Left lobe of liver (tissue), 2 donors: ENCODE measurements at regions not wholly inside any gene's neighbourhood (a gene's known extent, or its start where the extent isn't known, plus 50 kb on each side); places are given as distances from the start of the nearest gene placed in this dataset.
A peak's percentile ranks its signal among the peaks of the same experiment; 100 is the strongest.
"Not testable (repeated sequence)": the region's sequence is repeated elsewhere in the genome, so short reads cannot be mapped to it uniquely, and the experiment has no call there.

Experiments
- ATAC-seq: fragments of 200-7000 bp; cut with Tn5 transposase; one replicate; pipeline ENCODE4 v1.9.1; 2020; ENCODE audit warnings: mild to moderate bottlenecking, moderate library complexity
- DNase-seq: peaks from one replicate; pipeline ENCODE4 v3.0.0-alpha.2; 2020; ENCODE audit warnings: low spot score
- donor health status: DM: no; HTN: no; CAD: no; lungs with moderate emphysema.
- donor health status: DM: no; HTN: yes; CAD: no.

DNA sequence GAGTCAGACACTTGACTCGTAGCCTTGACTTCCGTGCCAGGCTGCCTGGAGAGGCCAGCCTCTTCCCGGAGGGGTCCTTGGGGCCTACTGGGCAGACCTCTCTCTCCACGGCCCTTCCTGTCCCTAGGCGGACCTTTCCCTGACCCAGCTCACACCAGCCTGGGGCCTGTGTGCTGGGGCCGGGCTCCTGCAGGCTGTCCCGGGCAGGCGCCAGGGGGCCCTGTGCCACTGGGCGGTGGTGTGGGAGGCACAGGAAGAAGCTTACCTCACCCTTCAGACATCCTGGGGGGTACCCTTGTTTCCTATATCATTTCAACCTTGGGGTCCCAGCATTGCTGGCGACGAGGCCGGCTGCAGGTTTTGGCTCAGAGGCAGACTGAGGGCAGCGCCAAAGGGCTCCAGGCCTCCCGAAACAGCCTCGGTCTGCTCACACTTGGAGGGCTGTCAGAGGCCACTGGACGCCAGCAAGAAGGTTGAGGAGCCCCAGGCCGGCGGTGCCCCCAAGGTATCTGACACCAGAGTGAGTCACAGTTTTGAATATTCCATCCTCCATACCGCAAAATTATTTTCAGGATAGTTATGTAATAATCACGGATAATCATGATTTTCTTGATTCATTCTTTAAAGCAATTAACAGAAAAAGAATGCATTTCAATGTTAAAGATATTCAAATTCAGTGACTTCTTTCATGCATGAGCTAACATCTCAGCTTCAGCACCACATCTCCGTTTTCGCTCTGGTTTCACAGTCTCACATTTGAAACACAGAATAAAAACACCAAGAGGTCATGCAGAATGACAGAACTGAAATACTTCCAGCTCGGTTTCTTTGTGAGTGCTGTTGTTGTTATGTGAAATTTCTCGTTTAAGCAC lies 3967.6 kb upstream of the TPTE start:
- not testable (repeated sequence) for ATAC-seq, DNase-seq

DNA sequence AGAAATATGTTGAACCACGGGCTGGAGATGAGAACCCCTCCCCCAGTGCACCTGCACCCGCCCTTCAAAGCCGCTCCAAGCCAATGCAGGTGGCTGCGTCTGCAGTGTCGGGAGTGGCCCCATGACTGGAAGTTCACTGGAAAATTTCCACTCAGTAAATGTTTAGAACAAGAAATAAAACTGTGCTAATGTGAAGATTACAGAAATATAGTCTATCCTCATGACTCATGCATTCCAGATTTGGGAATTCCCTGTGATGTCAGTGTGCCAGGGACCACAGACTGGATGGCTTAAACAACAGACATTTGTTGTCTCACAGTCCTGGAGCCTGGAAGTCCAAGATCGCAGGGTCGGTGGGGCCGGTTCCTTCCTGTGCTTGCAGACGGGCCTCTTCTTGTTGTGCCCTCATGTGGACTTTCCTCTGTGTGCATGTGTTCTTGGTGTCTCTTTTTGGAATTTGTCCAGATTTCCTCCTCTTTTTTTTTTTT lies 3967.0 kb upstream of the TPTE start:
- not testable (repeated sequence) for ATAC-seq, DNase-seq

DNA sequence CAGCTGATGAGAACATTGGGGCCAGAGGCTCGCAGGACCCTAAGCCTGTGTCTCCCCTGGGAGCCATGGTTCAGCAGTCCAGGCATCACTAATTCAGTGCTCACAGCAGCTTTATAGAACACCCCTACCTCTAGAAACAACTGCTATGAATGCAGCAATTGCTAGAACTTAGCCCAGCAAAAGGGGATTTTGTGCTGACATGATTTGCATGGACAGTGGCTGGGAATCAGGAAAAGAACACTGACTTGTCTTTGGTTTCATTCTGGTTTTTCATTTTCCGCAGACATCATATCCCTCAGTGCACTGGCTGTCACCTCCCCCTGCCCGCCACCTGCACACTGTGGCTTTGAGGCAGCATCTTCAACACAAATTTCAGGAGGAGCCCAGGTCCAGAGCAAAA lies 3964.9 kb upstream of the TPTE start:
- not testable (repeated sequence) for ATAC-seq, DNase-seq

DNA sequence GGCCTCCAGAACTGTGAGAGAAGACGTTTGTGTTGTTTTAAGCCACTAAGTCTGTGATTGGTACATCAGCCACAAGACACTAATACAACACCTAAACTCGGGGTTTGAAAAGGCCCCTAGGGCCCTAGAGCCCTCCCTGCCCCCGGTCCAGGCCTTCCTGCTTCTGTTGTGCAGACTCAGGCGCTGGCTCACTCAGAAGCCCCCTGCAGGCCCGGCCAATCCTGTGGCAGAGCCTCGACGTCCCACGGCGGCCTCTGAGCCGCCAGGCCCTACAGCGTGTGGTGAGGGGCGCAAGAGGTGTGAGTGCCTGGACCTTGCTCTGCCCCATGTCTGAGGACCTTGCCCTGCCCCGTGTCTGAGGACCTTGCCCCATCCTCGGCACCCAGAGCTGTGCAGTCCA lies 3964.0 kb upstream of the TPTE start:
- not testable (repeated sequence) for DNase-seq, ATAC-seq

DNA sequence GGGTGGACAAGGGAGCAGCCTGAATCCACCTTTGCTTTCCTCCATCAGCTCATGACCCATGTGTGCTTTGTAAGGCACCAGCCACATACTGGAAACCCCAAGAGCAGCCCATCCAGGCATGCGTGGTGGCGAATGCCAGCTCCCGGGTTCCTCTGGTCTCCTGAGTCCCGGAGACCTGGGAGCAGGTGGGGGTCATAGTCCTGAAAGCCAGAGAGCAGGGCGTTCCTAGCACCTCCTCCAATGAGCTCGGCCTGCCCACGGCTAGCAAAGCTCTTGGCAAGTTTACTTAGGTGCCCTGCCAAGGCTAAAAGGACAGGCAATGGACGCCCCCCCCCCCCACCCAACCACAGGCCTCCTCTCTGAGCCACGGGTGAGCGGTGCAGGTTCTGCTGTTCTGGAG lies 3960.2 kb upstream of the TPTE start:
- DNase-seq: not testable (repeated sequence)
- peak; percentile 66 for ATAC-seq

DNA sequence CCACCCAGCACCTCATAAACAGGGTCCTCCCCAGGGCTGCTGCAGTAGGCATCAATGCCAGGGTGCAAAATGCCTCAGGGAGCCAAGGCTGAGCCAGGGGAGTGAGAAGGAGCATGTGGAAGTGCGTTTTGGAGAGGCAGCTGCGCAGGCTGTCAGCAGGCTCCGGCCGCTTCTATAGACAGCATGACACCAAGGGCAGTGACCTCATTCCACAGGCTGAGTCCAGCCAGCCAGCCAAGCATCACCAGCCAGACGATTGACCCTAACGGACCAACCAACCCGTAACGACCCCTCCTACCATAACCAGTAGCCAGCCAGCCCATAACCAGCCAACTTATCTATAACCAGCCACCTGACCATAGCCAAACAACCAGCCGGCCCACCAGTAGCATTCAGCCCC lies 3959.8 kb upstream of the TPTE start:
- DNase-seq: not testable (repeated sequence)
- peak; percentile 62 for ATAC-seq

DNA sequence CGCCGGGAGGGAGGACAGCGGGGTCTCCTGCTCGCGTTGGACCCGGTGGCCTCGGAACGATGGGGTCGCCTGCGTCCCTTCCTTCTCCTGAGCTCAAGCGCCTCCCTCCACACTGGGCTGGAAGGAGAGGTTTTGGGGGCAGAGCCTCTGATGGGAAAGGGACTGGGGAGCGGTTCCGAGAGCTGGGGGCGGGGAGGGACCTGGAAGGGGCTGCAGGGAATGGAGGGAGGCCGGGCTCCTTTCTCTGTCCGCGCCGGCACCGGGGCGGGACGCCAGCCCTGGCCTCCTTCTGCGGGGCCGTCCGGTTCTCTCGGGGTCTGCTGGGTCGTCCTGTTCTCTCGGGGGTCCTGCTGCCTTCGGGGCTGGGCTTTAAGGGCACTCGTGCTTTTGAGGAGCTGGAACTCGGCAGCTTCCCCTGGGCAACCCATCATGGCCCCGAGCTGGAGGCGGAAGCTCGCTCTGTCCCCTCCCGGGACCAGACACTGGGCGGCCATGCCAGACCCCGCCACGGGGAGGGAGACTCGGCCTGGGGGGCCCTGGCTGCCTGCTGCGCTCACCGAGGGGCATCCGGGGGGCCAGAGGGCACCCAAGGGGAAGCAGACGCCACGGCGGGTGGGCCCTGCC lies 3956.7 kb upstream of the TPTE start:
- not testable (repeated sequence) for DNase-seq, ATAC-seq

DNA sequence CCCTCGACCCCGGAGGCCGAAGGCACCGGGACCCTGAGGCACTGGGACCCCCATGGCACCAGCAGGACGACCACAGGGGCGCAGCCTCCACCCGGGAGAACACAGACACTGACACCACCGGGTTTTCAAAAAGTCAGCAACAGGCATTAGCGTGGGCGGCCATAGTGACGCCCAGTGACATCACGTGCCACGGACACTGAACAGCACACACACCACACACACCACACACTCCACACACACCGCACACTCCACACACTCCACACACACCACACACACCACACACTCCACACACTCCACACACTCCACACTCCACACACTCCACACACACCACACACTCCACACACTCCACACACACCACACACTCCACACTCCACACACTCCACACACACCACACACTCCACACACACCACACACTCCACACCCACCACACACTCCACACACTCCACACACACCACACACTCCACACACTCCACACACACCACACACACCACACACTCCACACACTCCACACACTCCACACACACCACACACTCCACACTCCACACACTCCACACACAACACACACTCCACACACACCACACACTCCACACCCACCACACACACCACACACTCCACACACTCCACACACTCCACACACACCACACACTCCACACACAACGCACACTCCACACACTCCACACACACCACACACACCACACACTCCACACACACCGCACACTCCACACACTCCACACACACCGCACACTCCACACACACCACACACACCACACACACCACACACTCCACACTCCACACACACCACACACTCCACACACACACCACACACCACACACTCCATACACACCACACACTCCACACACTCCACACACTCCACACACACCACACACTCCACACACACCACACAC lies 3955.9 kb upstream of the TPTE start:
- DNase-seq: peak; percentile 41
- peak; percentile 16 for ATAC-seq

DNA sequence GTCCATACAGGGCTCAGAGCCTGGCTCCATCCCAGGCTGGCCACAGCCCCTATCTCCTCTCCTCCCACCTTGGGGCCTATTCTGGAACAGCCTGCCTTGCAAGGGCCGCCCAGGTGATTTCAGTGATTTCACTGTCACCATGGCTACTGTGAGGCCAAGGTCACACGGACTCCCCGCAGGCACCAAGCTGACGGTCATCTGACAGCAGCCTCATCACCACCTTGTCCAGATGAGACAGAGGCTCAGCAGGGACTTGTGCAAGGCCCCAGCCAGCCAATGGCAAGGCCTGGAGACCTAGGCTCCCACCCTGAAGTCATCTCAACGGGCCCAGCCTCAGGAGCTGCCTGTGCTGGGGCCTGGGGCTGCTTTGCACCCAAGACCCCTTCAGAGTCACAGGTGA lies 3953.8 kb upstream of the TPTE start:
- not testable (repeated sequence) for ATAC-seq, DNase-seq

DNA sequence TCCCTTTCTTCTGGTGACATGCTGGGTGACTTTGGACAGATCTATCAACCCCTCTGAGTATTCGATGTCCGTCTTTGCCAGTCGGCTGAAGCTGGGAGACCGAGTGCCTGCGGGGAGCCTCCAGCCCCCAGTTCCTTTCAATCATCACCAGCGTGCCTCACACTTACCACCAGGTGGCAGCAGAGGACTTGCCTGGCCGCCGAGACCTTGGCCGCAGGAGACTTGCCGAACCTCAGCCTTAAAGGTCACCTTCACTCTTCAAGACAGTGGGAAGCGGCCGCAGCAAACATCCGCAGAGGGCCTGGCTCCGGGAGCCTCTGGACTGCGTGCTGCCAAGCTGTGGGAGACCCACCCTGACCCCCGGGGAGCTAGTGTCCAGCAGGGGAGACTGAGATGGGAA lies 3952.2 kb upstream of the TPTE start:
- not testable (repeated sequence) for DNase-seq
- peak; percentile 86 for ATAC-seq

DNA sequence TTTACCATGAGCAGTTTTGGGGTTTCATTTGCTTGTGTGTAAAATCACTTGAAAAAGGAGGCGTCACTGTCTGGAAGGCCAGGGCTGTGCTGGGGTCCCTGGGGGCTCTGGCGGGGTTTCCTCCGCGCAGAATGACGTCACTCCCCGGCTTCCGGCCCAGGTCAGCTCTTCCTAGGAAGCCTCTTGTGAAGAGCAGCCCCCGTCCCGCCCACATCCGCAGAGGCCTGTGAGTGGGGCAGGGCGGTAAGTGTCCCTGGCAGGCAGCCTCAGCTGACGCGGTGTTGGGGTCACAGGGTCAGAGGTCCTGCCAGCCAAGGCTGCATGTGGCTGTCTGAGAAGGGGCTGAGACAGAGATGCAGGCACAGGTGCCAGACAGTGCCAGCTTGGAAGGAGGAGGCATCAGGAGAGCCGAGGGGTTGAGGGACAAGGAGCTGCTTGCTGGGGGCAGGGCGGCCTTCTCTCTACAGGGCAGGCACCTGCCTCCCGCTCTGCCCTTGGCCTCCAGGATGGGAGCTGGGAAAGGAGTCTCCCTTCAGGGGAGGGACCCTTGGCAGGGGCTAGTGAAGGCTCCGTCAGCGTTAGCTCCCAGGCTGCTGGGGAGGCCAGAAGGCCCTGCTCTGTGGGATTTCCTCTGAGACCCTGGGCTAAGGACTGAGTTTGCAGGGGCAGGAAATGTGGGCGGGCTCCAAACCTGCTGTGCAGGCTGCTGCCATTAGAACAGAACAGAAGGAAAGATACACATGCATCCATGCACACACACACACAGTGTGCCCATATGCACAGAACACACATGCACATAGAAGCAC lies 3951.6 kb upstream of the TPTE start:
- ATAC-seq: peak; percentile 78
- not testable (repeated sequence) for DNase-seq

DNA sequence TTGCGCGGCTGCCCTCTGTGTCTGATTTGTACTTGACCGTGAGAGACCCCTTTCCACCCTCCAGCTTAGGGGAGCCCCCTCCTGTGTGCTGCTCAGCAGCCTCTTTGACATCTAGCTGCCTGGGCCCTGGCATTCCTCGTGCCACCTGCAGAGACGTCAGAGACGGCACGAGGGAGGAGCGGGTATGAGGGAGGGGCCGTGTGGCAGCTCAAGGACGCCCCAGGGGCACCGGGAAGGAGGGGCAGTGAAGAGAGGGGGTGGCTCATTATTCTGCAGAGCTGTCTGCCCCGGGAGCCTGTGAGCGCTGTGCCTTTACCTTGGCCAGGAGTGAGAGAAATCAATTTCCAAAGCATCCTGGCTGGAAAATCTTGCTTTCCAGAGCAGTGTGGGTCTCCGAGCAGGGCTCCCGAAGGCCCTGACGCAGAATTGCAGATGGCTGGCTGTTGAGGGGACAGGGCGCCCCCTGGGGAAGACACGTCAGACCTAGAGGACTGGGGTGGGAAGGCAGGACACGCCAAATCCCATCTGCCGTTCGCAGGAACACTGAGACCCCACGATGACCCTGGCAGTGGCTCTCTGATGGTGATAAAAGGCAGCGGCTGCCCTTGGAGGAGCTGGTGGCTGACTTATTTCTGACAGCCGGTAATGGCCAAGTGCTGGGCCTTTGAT lies 3950.5 kb upstream of the TPTE start:
- DNase-seq, ATAC-seq: not testable (repeated sequence)

DNA sequence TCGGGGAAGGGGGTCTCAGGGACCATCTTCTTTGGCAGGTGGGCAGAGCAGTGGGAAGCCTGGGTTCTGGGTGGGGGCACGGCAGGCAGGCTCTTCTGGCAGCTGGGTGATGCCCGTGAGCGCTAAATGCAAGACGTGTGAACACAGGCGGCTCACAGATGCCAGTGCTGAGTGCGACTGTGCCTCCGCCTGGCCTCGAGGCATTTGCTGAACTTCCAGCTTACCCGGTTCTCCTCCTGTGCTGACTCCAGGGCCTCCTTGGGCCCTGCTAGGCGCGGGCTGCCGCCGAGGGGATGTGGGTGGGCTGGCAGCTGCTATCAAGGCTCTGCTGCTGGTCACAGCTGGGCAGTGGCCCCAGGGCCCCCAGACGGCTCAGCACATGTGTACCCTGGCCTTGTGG lies 3947.8 kb upstream of the TPTE start:
- not testable (repeated sequence) for DNase-seq, ATAC-seq

DNA sequence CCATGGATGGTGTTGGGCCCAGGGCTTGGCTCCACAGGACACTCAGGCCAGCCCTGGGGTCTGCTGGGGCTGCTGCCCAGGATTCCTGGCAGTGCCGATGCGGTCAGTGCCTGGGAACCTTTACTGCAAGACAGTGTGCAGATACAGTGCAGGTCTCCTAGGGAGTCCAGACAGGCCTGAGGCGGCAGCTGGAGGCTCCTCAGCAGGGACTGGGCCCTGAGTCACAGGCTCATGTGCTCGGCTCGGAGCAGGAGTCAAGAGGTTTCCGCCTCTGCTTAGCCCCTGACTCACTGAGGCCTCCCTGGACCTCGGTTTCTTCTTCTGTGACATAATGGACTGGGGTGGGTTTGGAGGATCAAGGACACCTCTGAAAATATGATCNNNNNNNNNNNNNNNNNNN lies 3941.6 kb upstream of the TPTE start:
- not testable (repeated sequence) for DNase-seq, ATAC-seq
